Duodenal mucosa (tissue), 2 donors: ENCODE measurements at regions not wholly inside any gene's neighbourhood (a gene's known extent, or its start where the extent isn't known, plus 50 kb on each side); places are given as distances from the start of the nearest gene placed in this dataset.

Experiments
- H3K27ac ChIP-seq: one replicate; pipeline ENCODE4 v1.7.0; 2013; ENCODE audit warnings: low read depth, low read length
- H3K27me3 ChIP-seq, 2 donors: one replicate each; pipeline ENCODE4 v1.7.0; 2013; ENCODE audit warnings: low read length in 2 of 2, control low read depth in 1 of 2; ENCODE audit not compliant: insufficient read depth in 2 of 2, control insufficient read depth in 1 of 2
- H3K36me3 ChIP-seq, 2 donors: one replicate each; pipeline ENCODE4 v1.7.0; 2013; ENCODE audit warnings: low read length in 2 of 2, control low read depth in 1 of 2; ENCODE audit not compliant: insufficient read depth in 2 of 2, control insufficient read depth in 1 of 2
- H3K4me1 ChIP-seq, 2 donors: one replicate each; pipeline ENCODE4 v1.7.0; 2013; ENCODE audit warnings: low read length in 2 of 2, control low read depth in 1 of 2; ENCODE audit not compliant: insufficient read depth in 2 of 2, control insufficient read depth in 1 of 2
- H3K4me3 ChIP-seq, 2 donors: one replicate each; pipeline ENCODE4 v1.7.0; 2013; ENCODE audit warnings: low read length in 2 of 2, low read depth in 1 of 2
- H3K9ac ChIP-seq, 2 donors: one replicate each; pipeline ENCODE4 v1.7.0; 2013; ENCODE audit warnings: low read length in 2 of 2, low read depth in 1 of 2
- H3K9me3 ChIP-seq, 2 donors: one replicate each; pipeline ENCODE4 v1.7.0; 2013; ENCODE audit warnings: low read length in 2 of 2, control low read depth in 1 of 2; ENCODE audit not compliant: control insufficient read depth in 1 of 2

DNA sequence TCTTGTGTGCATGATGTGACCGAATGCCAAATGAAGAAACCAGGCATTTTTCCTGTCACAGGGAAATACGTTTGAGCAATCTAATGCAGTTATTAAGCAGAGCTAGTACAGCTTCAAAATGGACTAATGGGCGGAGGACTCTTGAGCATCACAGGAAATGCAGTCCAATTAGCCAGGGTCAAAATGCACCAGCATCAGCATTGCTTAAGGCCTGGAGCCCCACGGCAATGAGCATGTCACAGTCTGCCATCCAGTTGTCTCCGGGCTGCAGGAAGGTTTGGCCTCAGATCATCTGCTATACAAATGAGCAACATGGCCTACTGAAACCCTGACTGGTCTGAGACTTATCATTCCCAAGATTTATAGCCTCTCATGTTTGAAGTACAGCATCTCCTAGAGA, 652.1 kb upstream of the SLC35B3 start:
- H3K4me1 ChIP-seq: no peaks in the 10 kb centered on the region
- no peak overlapping the region for H3K27ac ChIP-seq
- no peak overlapping the region for H3K4me3 ChIP-seq
- no peak overlapping the region for H3K9ac ChIP-seq
- no peaks in the 10 kb centered on the region for H3K36me3 ChIP-seq
- H3K9me3 ChIP-seq: peaks cover 0 to under 1% of the 10 kb centered on the region in 2 donors
- H3K27me3 ChIP-seq: no peaks in the 10 kb centered on the region

DNA sequence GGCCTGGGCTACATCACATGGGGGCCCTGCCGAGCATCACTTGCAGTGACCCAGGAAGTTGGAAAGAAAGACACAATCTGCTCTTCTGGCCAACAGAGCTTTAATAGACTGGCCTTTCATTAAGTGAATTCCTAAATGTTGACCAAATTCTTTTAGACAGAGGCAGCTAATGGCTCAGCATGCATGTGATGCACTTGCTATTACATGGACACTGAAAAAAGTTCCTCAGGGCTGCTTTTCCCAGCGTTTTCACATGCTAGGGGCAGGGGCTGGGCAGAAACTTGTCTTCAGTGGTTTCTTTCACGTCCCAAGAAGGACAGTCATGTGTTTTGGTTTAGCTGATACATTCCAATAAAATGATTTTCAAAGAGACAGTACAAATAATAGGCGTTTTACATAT, 651.0 kb upstream of the SLC35B3 start:
- Histone ChIP-seq H3K36me3 (no peaks in the 10 kb centered on the region), H3K9ac (no peak overlapping the region), H3K27ac (no peak overlapping the region), H3K4me1 (no peaks in the 10 kb centered on the region), H3K4me3 (no peak overlapping the region), H3K27me3 (no peaks in the 10 kb centered on the region), H3K9me3 (no peaks in the 10 kb centered on the region)

DNA sequence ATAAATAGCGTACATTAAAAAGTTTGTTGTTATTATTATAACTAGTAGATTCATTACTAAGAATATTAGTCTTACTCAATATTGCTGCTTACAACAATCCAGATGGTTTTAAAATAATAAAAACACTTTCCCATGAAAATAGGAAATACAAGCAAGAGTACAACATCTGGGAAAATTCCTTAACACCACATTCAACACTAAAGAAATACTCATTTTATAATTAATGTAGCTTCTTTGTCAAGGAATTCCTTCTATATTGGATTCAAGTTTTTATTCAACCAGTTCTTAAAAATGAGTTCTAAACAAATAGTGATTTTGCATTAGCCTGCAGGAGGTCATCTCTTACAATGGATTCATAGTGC, 650.3 kb upstream of the SLC35B3 start:
- H3K4me1 ChIP-seq: no peaks in the 10 kb centered on the region
- no peak overlapping the region for H3K9ac ChIP-seq
- H3K27ac ChIP-seq: no peak overlapping the region
- no peaks in the 10 kb centered on the region for H3K36me3 ChIP-seq
- no peak overlapping the region for H3K4me3 ChIP-seq
- no peaks in the 10 kb centered on the region for H3K9me3 ChIP-seq
- H3K27me3 ChIP-seq: no peaks in the 10 kb centered on the region

DNA sequence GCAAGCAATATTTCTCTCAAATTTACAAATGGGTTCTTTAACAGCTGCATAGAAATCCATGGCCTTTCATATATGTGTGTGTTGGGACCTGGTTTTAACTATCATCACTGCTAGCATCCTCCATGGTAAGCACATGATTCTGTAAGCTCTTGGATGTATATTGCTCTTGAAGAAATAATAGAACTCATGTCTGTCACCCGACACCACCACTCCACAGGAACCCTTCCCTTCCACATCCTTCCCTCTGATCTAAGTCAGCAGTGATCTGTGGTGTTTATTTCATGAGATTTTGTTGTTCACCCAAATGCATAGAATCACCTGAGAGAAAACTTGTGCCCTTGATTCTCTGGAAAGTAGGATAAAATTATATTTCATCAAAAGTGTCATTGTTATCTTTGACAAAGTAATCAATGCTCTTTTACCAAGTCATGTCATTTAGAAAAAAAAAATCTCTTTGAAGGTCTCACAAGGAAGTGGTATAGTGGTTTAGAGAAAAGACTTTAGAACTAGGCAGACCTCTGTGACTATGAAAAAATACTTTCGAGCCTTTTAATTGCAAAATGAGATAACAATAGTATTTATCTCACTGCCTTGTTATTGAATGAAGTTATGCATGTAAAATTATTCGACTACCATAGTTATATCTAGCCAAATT, 649.8 kb upstream of the SLC35B3 start:
- Histone ChIP-seq H3K9me3 (no peaks in the 10 kb centered on the region), H3K4me3 (no peak overlapping the region), H3K27ac (no peak overlapping the region), H3K9ac (no peak overlapping the region), H3K4me1 (no peaks in the 10 kb centered on the region), H3K27me3 (no peaks in the 10 kb centered on the region), H3K36me3 (no peaks in the 10 kb centered on the region)

DNA sequence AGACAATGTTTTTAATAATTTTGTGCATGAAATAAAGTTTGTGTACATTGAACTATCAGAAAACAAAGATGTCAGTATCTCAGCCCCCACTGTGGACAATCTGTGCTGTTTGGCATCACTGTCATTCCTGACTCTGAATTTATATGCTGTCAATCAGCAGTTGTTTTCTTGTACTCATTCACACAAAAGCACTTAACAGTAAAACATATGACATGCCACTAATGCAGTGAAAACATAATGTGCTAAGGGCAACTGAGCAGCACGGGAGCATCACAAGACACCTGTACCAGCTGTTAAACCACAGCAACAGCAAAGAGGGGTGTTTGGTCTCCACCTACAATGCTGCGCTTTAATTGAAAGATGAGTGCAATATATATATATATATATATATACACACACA, 647.8 kb upstream of the SLC35B3 start:
- H3K36me3 ChIP-seq: no peaks in the 10 kb centered on the region
- no peak overlapping the region for H3K4me3 ChIP-seq
- peaks cover 0 to 2% of the 10 kb centered on the region in 2 donors for H3K9me3 ChIP-seq
- H3K4me1 ChIP-seq: no peaks in the 10 kb centered on the region
- H3K27ac ChIP-seq: no peak overlapping the region
- no peaks in the 10 kb centered on the region for H3K27me3 ChIP-seq
- H3K9ac ChIP-seq: no peak overlapping the region

DNA sequence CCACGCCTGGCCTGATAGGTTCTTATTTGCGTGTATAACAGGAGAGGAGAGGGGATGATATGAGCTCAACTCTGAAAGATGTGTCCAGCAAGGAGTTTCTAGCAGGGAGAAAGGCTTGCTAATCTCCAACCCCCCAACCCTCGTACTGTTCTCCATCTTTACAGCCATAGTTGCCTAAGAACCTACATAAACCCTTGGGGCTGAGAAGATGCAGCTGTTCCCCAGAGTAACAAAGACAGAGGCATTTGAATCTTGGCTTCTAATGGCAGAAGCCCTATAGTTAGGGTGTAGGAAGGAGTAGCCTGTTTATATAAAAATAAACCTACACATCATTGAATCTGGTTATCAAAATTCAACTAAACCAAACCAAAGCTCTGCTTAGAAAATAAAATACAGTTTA, 631.4 kb upstream of the SLC35B3 start:
- no peak overlapping the region for H3K4me3 ChIP-seq
- no peaks in the 10 kb centered on the region for H3K4me1 ChIP-seq
- no peaks in the 10 kb centered on the region for H3K9me3 ChIP-seq
- H3K9ac ChIP-seq: no peak overlapping the region
- H3K27me3 ChIP-seq: no peaks in the 10 kb centered on the region
- no peak overlapping the region for H3K27ac ChIP-seq
- H3K36me3 ChIP-seq: no peaks in the 10 kb centered on the region

DNA sequence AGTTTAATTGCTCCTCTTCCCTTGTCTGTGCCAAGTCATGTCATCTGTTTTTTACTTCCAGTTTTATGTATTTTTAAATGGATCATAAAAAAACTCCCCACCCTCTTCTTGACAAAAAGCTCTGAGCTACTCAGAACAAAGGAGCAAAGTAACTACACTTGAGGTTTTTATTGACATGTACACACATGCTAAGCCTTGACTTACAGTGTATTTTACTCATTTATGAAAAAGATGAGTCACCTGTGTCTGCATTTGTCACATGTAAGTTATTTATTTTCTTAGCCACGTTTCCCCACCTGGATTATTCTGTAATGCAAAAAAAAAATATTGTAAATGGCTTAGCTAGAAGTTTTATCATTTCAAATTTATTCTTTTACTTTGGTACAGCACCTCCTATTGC, 628.8 kb upstream of the SLC35B3 start:
- Histone ChIP-seq H3K27me3 (no peaks in the 10 kb centered on the region), H3K9ac (no peak overlapping the region), H3K4me1 (no peaks in the 10 kb centered on the region), H3K4me3 (no peak overlapping the region), H3K36me3 (no peaks in the 10 kb centered on the region), H3K9me3 (no peaks in the 10 kb centered on the region), H3K27ac (no peak overlapping the region)

DNA sequence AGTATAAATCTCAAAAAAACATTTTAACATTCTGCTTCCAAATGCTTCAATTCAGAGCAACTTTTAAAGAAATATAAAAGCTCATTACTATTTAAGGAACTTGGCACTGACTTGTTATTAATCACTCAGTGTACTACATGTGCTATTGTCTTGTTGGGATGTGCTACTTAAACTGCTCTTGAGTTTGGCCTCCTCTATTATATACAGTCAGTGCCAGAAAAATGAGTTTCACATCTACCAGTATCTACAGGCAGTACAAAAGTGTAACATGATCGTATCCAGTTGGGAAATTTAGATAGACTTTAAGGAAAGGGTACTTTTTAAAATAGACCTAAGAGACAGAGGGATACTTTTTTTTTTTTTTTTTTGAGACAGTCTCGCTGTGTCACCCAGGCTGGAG, 627.3 kb upstream of the SLC35B3 start:
- H3K4me3 ChIP-seq: no peak overlapping the region
- no peak overlapping the region for H3K27ac ChIP-seq
- no peak overlapping the region for H3K9ac ChIP-seq
- H3K9me3 ChIP-seq: no peaks in the 10 kb centered on the region
- no peaks in the 10 kb centered on the region for H3K4me1 ChIP-seq
- no peaks in the 10 kb centered on the region for H3K36me3 ChIP-seq
- H3K27me3 ChIP-seq: no peaks in the 10 kb centered on the region

DNA sequence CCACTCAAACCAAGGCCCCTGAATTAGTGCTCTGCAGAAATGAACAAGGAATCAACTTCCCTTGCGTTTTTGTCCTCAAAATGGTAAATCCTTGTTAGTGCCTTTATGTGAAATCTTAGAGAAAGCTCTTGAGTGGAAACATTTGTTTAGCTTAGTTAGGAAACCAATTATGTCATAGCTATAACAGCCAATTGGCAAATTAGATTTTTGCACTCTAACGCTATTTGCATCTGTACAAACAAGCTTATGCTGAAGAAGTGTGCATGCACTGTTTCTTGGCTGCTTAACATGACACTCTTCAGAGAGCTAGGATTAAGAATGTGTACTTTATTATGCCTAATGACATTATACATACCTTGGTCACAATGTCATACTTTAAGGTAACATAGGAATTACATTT, 622.6 kb upstream of the SLC35B3 start:
- H3K4me1 ChIP-seq: no peaks in the 10 kb centered on the region
- H3K9ac ChIP-seq: no peak overlapping the region
- H3K27ac ChIP-seq: no peak overlapping the region
- H3K9me3 ChIP-seq: no peaks in the 10 kb centered on the region
- H3K36me3 ChIP-seq: no peaks in the 10 kb centered on the region
- H3K27me3 ChIP-seq: no peaks in the 10 kb centered on the region
- H3K4me3 ChIP-seq: no peak overlapping the region

DNA sequence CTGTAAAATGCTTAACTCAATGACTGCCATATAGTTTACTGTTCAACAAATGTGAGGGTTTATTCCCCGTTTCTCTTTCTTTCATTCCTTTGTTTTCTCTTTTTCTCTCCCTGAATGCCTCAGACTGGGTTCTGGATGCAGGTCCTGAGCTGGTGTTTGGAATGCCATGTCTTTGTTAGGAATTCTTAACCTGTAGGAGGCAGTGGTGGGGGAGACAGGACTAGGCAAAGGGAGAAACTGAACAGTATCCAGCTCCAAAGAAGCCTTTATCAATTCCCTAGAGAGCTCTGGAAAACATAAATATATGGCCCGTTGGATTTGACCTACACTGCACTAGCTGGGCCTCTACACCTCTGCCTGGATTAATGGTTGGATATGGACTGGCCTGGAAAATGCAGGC, 621.2 kb upstream of the SLC35B3 start:
- Histone ChIP-seq H3K9me3 (no peaks in the 10 kb centered on the region), H3K9ac (no peak overlapping the region), H3K4me1 (no peaks in the 10 kb centered on the region), H3K4me3 (no peak overlapping the region), H3K36me3 (no peaks in the 10 kb centered on the region), H3K27me3 (no peaks in the 10 kb centered on the region), H3K27ac (no peak overlapping the region)

DNA sequence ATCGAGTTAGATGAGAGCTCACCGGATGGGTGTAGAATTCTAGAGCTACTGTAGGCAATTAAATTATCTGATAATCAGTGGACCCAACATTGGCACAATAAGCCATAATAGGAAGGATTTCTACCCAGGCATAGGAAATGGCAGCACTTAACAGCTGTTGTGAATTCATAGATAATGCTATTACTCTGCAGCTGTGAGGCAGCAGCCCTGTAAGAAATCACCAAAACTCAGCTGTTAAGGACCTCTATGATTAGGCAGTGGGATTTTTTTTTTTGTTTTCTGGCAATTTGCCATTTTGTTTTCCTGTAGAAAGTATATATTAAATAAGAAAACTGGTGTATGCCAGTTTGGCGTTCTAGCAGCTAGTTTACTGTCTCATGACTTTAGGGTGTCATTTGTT, 609.1 kb upstream of the SLC35B3 start:
- H3K27ac ChIP-seq: no peak overlapping the region
- H3K9ac ChIP-seq: no peak overlapping the region
- H3K9me3 ChIP-seq: peaks cover under 1 to 5% of the 10 kb centered on the region in 2 donors
- H3K27me3 ChIP-seq: no peaks in the 10 kb centered on the region
- H3K4me3 ChIP-seq: no peak overlapping the region
- no peaks in the 10 kb centered on the region for H3K36me3 ChIP-seq
- H3K4me1 ChIP-seq: no peaks in the 10 kb centered on the region
